Panc1 (cell line): ENCODE measurements at regions not wholly inside any gene's neighbourhood (a gene's known extent, or its start where the extent isn't known, plus 50 kb on each side); places are given as distances from the start of the nearest gene placed in this dataset.

ENCODE experiments used
- ATAC-seq: fragments of 200-7000 bp; cut with Tn5 transposase; 2 replicates; pipeline ENCODE4 v1.9.1; 2020; ENCODE audit warnings: mild to moderate bottlenecking, moderate library complexity
- BruUV-seq: library from RNA; stranded (reverse); fragments of 400-500 nt; replicated peaks from 2 replicates; lab custom pipeline; 2021; lab: Mats Ljungman, UMichigan
- CTCF ChIA-PET: fragments of 300-600 bp; sonication (Branson Sonifier 250); formaldehyde crosslinking; loops from one replicate; lab custom pipeline; 2022; ENCODE audit warnings: antibody characterized with exemption; lab: Charles Lee
- POLR2A ChIA-PET: fragments of 300-600 bp; sonication (Branson Sonifier 250); formaldehyde crosslinking; loops from one replicate; lab custom pipeline; 2022; ENCODE audit warnings: antibody characterized with exemption; lab: Charles Lee
- DNase-seq: peaks from one replicate; pipeline ENCODE4 v3.0.0-alpha.2; 2010; ENCODE audit warnings: low read depth, low spot score
- H3K27ac ChIP-seq: 2 replicates; pipeline ENCODE4 v1.5.1; 2011; ENCODE audit warnings: mild to moderate bottlenecking, low read length, inconsistent platforms
- H3K27me3 ChIP-seq: fragments of 200-500 bp; sonication (Bioruptor generic); 2 replicates; pipeline ENCODE4 v1.6.0; 2014; ENCODE audit warnings: low read length, inconsistent platforms; ENCODE audit not compliant: control insufficient read depth, insufficient read depth
- H3K36me3 ChIP-seq: fragments of 200-500 bp; sonication (Bioruptor generic); 2 replicates; pipeline ENCODE4 v1.5.1; 2014; ENCODE audit warnings: inconsistent platforms, mild to moderate bottlenecking, low read length, moderate library complexity; ENCODE audit not compliant: control insufficient read depth, insufficient read depth
- H3K4me1 ChIP-seq: 2 replicates; pipeline ENCODE4 v1.5.1; 2011; ENCODE audit warnings: inconsistent platforms, mild to moderate bottlenecking, low read length, moderate library complexity; ENCODE audit not compliant: control insufficient read depth, insufficient read depth
- H3K4me3 ChIP-seq, 2 experiments: 2 replicates each; pipeline ENCODE4 v1.5.1; 2011 to 2012; ENCODE audit warnings: low read depth in 2 of 2, low read length in 2 of 2, mild to moderate bottlenecking in 2 of 2, inconsistent platforms in 1 of 2, moderate library complexity in 1 of 2
- H3K9me3 ChIP-seq: fragments of 200-500 bp; sonication (Bioruptor generic); 2 replicates; pipeline ENCODE4 v1.5.1; 2014; ENCODE audit warnings: low read depth, mild to moderate bottlenecking, inconsistent platforms, low read length, moderate library complexity; ENCODE audit not compliant: control insufficient read depth, insufficient read depth
- CTCF ChIP-seq: fragments of 450-650 bp; IDR thresholded peaks from 2 replicates; pipeline ENCODE4 v1.5.1; 2017; ENCODE audit warnings: mild to moderate bottlenecking
- POLR2AphosphoS5 ChIP-seq: IDR thresholded peaks from 2 replicates; pipeline ENCODE4 v1.6.1; 2012; ENCODE audit warnings: mild to moderate bottlenecking, low read depth, low read length, moderate library complexity
- REST ChIP-seq, 2 experiments: IDR thresholded peaks; 2 replicates each; pipeline ENCODE4 v1.6.1; 2011 to 2012; ENCODE audit warnings: low read depth in 2 of 2, control low read depth in 1 of 2, low read length in 1 of 2, mild to moderate bottlenecking in 1 of 2, moderate library complexity in 1 of 2; ENCODE audit not compliant: insufficient read depth in 1 of 2
- SIN3A ChIP-seq: IDR thresholded peaks from 2 replicates; pipeline ENCODE4 v1.6.1; 2012; ENCODE audit warnings: low read depth, mild to moderate bottlenecking, low read length, moderate library complexity, borderline replicate concordance; ENCODE audit not compliant: insufficient read depth
- TCF7L2 ChIP-seq: IDR thresholded peaks from 2 replicates; pipeline ENCODE4 v1.6.1; 2011; ENCODE audit warnings: mild to moderate bottlenecking, low read depth, low read length, inconsistent platforms
- in situ Hi-C: cut with HindIII; loops from 2 replicates; pipeline ENCODE4 v1.10.0; 2016; ENCODE audit warnings: low sequenced_read_pairs, low pct_unique_long_range_greater_than_20kb
- intact Hi-C: fragments of 100-400 bp; cut with micrococcal nuclease; formaldehyde crosslinking; loops from one replicate; pipeline ENCODE4 v1.10.0; 2022; ENCODE audit not compliant: unreplicated experiment

DNA sequence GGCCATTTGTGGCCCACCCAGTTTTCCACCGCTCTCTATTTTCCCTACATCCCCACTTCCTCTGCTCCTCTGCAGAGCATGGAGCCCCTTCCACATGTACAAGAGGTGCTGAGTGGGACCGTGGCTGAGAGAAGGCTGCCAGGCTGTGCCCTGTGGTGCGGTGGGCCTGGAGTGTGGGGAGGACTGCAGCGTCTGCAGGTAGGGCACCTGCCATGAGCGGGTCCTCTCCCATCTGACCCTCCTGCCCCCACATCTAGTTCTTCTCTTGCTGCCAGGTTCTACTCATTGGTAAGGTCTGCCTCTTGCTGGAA, 145.6 kb upstream of the FAM20C start:
- DNase-seq (no peak), ATAC-seq (no peak)
- TF ChIP-seq CTCF, result no peak
- TF ChIP-seq REST (IDR thresholded peaks at IDR 0.05; ENCODE audit: insufficient read depth in 1 of 2, low read depth in 2 of 2, low read length in 1 of 2), result no peak
- TF ChIP-seq TCF7L2, result no peak
- no peak for TF ChIP-seq POLR2AphosphoS5
- TF ChIP-seq SIN3A, result no peak
- intact Hi-C loops, result no loop called here
- Histone ChIP-seq H3K36me3 (no peaks in the 10 kb centered on the region), H3K4me3 (no peak overlapping the region), H3K27ac (no peak overlapping the region), H3K4me1 (no peaks in the 10 kb centered on the region), H3K9me3 (no peaks in the 10 kb centered on the region), H3K27me3 (peaks cover 26% of the 10 kb centered on the region)
- CTCF ChIA-PET, result no interaction called here
- POLR2A ChIA-PET, result no interaction called here
- in situ Hi-C loops, result no loop called here
- BruUV-seq, result no TSS peak

- no peaks in the 10 kb centered on the region for H3K4me1 ChIP-seq
- H3K4me3 ChIP-seq, result no peak overlapping the region
- no peak for TF ChIP-seq SIN3A
- no peak for TF ChIP-seq POLR2AphosphoS5
- TF ChIP-seq REST (IDR thresholded peaks at IDR 0.05; ENCODE audit: insufficient read depth in 1 of 2, low read depth in 2 of 2, low read length in 1 of 2), result no peak
- TF ChIP-seq TCF7L2, result no peak
- TF ChIP-seq CTCF, result no peak
- in situ Hi-C loops (no loop called here), intact Hi-C loops (no loop called here)
- BruUV-seq, result no TSS peak
- peaks cover 6% of the 10 kb centered on the region; the same call in 1 of the 2 replicates for H3K27me3 ChIP-seq
- H3K36me3 ChIP-seq, result no peaks in the 10 kb centered on the region
- no peaks in the 10 kb centered on the region for H3K9me3 ChIP-seq
- DNase-seq (no peak), ATAC-seq (no peak)
- POLR2A ChIA-PET, result no interaction called here
- no peak overlapping the region for H3K27ac ChIP-seq
- CTCF ChIA-PET, result no interaction called here
Measured at GRCh38 chr7:51456-52068, 140.8 kb upstream of the FAM20C start.
